Loucy (cell line): ENCODE measurements at regions not wholly inside any gene's neighbourhood (a gene's known extent, or its start where the extent isn't known, plus 50 kb on each side); places are given as distances from the start of the nearest gene placed in this dataset.

Experiments
- H2AFZ ChIP-seq: fragments of 200-600 bp; sonication (generic); 2 replicates; pipeline ENCODE4 v1.6.0; 2016; ENCODE audit warnings: antibody characterized with exemption, mild to moderate bottlenecking, low read length, moderate library complexity
- H3F3A ChIP-seq: fragments of 200-600 bp; 2 replicates; pipeline ENCODE4 v1.6.0; 2016; ENCODE audit warnings: antibody characterized with exemption, low read depth, mild to moderate bottlenecking
- H3K27me3 ChIP-seq: fragments of 200-600 bp; sonication (generic); 2 replicates; pipeline ENCODE4 v1.6.1; 2014; ENCODE audit warnings: low read length, mild to moderate bottlenecking; ENCODE audit not compliant: insufficient read depth, poor library complexity, severe bottlenecking
- H3K36me3 ChIP-seq: fragments of 200-600 bp; sonication (generic); 2 replicates; pipeline ENCODE4 v1.6.1; 2016; ENCODE audit warnings: low read length; ENCODE audit not compliant: insufficient read depth
- H3K4me1 ChIP-seq: fragments of 200-600 bp; sonication (generic); 2 replicates; pipeline ENCODE4 v1.5.1; 2014; ENCODE audit warnings: low read length, mild to moderate bottlenecking; ENCODE audit not compliant: insufficient read depth, poor library complexity, severe bottlenecking
- H3K4me2 ChIP-seq: fragments of 200-600 bp; sonication (generic); 2 replicates; pipeline ENCODE4 v1.6.0; 2014; ENCODE audit warnings: antibody characterized with exemption, low read length, low read depth, mild to moderate bottlenecking; ENCODE audit not compliant: poor library complexity, severe bottlenecking
- H3K4me3 ChIP-seq: fragments of 200-600 bp; sonication (generic); 2 replicates; pipeline ENCODE4 v1.5.1; 2014; ENCODE audit warnings: low read length, mild to moderate bottlenecking, mixed read lengths; ENCODE audit not compliant: poor library complexity, severe bottlenecking
- H3K79me2 ChIP-seq: fragments of 200-600 bp; sonication (generic); 2 replicates; pipeline ENCODE4 v1.6.1; 2014; ENCODE audit warnings: low read length; ENCODE audit not compliant: insufficient read depth
- H3K9ac ChIP-seq: fragments of 200-600 bp; sonication (generic); 2 replicates; pipeline ENCODE4 v1.6.0; 2014; ENCODE audit warnings: mild to moderate bottlenecking, low read depth, low read length, moderate library complexity; ENCODE audit not compliant: poor library complexity, severe bottlenecking
- H3K9me2 ChIP-seq: fragments of 200-600 bp; sonication (generic); replicated peaks from 2 replicates; pipeline ENCODE4 v1.6.1; 2016; ENCODE audit warnings: low read depth, low read length, mixed read lengths
- H3K9me3 ChIP-seq: fragments of 200-600 bp; sonication (generic); 2 replicates; pipeline ENCODE4 v1.6.1; 2014; ENCODE audit warnings: mild to moderate bottlenecking, antibody characterized with exemption, low read length, low read depth; ENCODE audit not compliant: insufficient read depth
- H4K20me1 ChIP-seq: fragments of 200-600 bp; sonication (generic); 2 replicates; pipeline ENCODE4 v1.6.0; 2014; ENCODE audit warnings: antibody characterized with exemption, low read length, mild to moderate bottlenecking; ENCODE audit not compliant: insufficient read depth, poor library complexity, severe bottlenecking
- EZH2phosphoT487 ChIP-seq: fragments of 200-600 bp; IDR thresholded peaks from 2 replicates; pipeline ENCODE4 v1.6.1; 2018; ENCODE audit warnings: antibody characterized with exemption, mild to moderate bottlenecking, moderate library complexity, borderline replicate concordance
- TF ChIP-seq, protein P1 (sequence below): fragments of 200-600 bp; sonication (generic); conservative IDR thresholded peaks from 2 replicates; pipeline ENCODE4 v1.5.1; 2014; ENCODE audit warnings: mild to moderate bottlenecking, antibody characterized with exemption, low read length

DNA sequence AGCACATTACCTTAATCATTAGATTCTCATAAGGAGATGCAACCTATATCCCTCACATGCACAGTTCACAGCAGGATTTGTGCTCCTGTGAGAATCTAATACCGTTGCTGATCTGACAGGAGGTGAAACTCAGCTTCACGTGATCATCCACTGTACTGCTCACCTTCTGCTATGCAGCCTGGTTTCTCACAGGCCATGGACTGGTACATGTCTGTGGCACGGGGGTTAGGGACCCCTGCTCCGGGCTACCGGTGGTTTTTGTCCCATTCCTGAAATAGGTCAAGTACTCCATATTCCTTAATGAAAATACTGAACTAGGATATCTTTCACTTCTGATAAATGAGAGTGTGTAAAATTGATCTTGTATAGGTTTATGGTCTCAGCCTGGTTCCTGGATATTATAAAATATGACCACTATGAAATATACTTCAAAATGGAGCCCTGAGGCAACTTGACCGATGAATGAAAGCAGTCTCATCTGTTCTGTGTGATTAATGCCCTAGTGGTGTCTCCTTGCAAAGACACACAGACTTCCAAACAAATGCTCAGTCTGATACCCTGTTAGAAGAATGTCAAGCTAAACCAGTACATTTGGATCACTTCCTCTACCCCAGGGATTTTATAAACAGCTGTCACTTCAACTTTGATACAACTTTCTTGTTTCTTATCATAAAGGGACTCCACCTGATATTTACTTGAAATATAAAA, 492.9 kb upstream of the ANO3 start:
- Histone ChIP-seq H3K79me2 (no peaks in the 10 kb centered on the region), H3F3A (no peaks in the 10 kb centered on the region), H3K9me2 (no peaks in the 10 kb centered on the region), H3K4me3 (no peak overlapping the region), H2AFZ (no peak overlapping the region), H3K27me3 (no peaks in the 10 kb centered on the region), H3K4me2 (no peak overlapping the region), H3K9me3 (no peaks in the 10 kb centered on the region), H4K20me1 (no peaks in the 10 kb centered on the region), H3K36me3 (no peaks in the 10 kb centered on the region), H3K4me1 (no peaks in the 10 kb centered on the region), H3K9ac (no peak overlapping the region)
- TF ChIP-seq EZH2phosphoT487: no peak
- TF ChIP-seq, protein P1, sequence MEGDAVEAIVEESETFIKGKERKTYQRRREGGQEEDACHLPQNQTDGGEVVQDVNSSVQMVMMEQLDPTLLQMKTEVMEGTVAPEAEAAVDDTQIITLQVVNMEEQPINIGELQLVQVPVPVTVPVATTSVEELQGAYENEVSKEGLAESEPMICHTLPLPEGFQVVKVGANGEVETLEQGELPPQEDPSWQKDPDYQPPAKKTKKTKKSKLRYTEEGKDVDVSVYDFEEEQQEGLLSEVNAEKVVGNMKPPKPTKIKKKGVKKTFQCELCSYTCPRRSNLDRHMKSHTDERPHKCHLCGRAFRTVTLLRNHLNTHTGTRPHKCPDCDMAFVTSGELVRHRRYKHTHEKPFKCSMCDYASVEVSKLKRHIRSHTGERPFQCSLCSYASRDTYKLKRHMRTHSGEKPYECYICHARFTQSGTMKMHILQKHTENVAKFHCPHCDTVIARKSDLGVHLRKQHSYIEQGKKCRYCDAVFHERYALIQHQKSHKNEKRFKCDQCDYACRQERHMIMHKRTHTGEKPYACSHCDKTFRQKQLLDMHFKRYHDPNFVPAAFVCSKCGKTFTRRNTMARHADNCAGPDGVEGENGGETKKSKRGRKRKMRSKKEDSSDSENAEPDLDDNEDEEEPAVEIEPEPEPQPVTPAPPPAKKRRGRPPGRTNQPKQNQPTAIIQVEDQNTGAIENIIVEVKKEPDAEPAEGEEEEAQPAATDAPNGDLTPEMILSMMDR: no peak

DNA sequence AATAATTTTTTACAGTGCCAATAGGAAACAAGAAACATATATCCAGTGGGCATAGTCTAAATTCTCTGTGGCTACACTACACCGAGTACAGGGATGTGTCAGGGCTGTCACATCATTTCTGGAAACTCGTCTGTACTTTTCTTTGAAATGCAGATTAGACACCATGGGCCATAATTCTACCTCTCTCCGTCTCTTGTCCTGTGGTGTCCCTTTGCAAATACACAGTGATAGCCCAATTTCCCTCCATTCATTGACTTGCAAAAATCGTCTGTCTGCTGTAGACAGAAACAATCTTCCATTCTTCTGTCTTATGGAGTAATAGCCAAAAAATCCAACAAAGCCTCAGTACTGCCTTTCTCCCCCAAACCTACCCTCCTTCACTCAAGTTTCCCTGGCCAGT, 487.1 kb upstream of the ANO3 start:
- no peak overlapping the region for H2AFZ ChIP-seq
- H3K9ac ChIP-seq: no peak overlapping the region
- TF ChIP-seq, protein P1: no peak
- TF ChIP-seq EZH2phosphoT487: no peak
- no peaks in the 10 kb centered on the region for H3K4me1 ChIP-seq
- no peaks in the 10 kb centered on the region for H4K20me1 ChIP-seq
- no peak overlapping the region for H3K4me3 ChIP-seq
- no peaks in the 10 kb centered on the region for H3F3A ChIP-seq
- no peak overlapping the region for H3K4me2 ChIP-seq
- H3K9me3 ChIP-seq: no peaks in the 10 kb centered on the region
- H3K36me3 ChIP-seq: no peaks in the 10 kb centered on the region
- no peaks in the 10 kb centered on the region for H3K27me3 ChIP-seq
- no peaks in the 10 kb centered on the region for H3K79me2 ChIP-seq
- H3K9me2 ChIP-seq: no peaks in the 10 kb centered on the region

DNA sequence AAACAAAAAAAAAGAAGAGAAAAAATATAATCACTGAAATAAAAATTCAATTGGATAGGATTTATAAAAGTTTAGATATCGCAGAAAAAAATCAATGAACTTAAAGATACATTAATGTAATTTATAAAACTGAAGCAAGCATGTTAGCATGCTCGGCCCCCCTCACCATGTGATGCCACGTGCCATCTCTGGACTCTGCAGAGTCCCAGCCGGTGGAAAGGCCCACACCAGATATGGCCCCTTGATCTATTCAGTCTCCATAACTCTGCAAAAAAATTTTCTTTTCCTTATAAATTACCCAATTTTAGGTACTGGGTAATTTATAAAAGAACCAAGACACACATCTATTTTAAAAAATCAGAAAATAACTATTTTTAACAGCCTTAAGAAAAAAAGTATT, 476.0 kb upstream of the ANO3 start:
- Histone ChIP-seq H3K79me2 (no peaks in the 10 kb centered on the region), H3F3A (no peaks in the 10 kb centered on the region), H2AFZ (no peak overlapping the region), H3K4me1 (no peaks in the 10 kb centered on the region), H3K27me3 (no peaks in the 10 kb centered on the region), H3K9ac (no peak overlapping the region), H3K9me3 (no peaks in the 10 kb centered on the region), H3K36me3 (no peaks in the 10 kb centered on the region), H3K4me3 (no peak overlapping the region), H4K20me1 (no peaks in the 10 kb centered on the region), H3K9me2 (no peaks in the 10 kb centered on the region), H3K4me2 (no peak overlapping the region)
- TF ChIP-seq, protein P1: no peak
- TF ChIP-seq EZH2phosphoT487: no peak
